IMR-90 (cell line): ENCODE measurements at regions not wholly inside any gene's neighbourhood (a gene's known extent, or its start where the extent isn't known, plus 50 kb on each side); places are given as distances from the start of the nearest gene placed in this dataset.

Source experiments
- ATAC-seq: fragments of 200-7000 bp; cut with Tn5 transposase; 2 replicates; pipeline ENCODE4 v1.9.1; 2020; ENCODE audit warnings: low read depth, mild to moderate bottlenecking, moderate library complexity
- BruUV-seq: library from RNA; stranded (reverse); fragments of 400-500 nt; replicated peaks from 2 replicates; lab custom pipeline; 2021; lab: Mats Ljungman, UMichigan
- CTCF ChIA-PET: fragments of 300-600 bp; formaldehyde crosslinking; extraction: SDS; loops from one replicate; lab custom pipeline; 2021; ENCODE audit warnings: antibody characterized with exemption; lab: Yijun Ruan, JAX
- POLR2A ChIA-PET: fragments of 300-600 bp; sonication (Branson Sonifier 250); formaldehyde crosslinking; loops from one replicate; lab custom pipeline; 2022; ENCODE audit warnings: antibody characterized with exemption; ENCODE audit not compliant: unreplicated experiment; lab: Charles Lee
- DNase-seq: peaks from one replicate; pipeline ENCODE4 v3.0.0; 2013
- H2AFZ ChIP-seq: replicated peaks from 2 replicates; pipeline ENCODE3; 2013; ENCODE audit warnings: low read length, mild to moderate bottlenecking; ENCODE audit not compliant: poor library complexity
- H2AK5ac ChIP-seq: 2 replicates; pipeline ENCODE4 v1.6.1; 2013; ENCODE audit warnings: low read depth, low read length, inconsistent platforms
- H2AK9ac ChIP-seq: replicated peaks from 2 replicates; pipeline ENCODE3; 2013; ENCODE audit warnings: mild to moderate bottlenecking, low read depth, low read length, moderate library complexity; ENCODE audit not compliant: poor library complexity
- H2BK120ac ChIP-seq: 2 replicates; pipeline ENCODE4 v1.6.1; 2013; ENCODE audit warnings: low read depth, low read length, inconsistent platforms
- H2BK15ac ChIP-seq: 3 replicates; pipeline ENCODE4 v1.6.1; 2013; ENCODE audit warnings: low read depth, low read length, inconsistent platforms
- H2BK20ac ChIP-seq: 2 replicates; pipeline ENCODE4 v1.6.1; 2013; ENCODE audit warnings: low read depth, mild to moderate bottlenecking, inconsistent platforms, low read length, moderate library complexity
- H2BK5ac ChIP-seq: 2 replicates; pipeline ENCODE4 v1.6.1; 2013; ENCODE audit warnings: mild to moderate bottlenecking, low read depth, low read length, inconsistent platforms; ENCODE audit not compliant: poor library complexity, severe bottlenecking
- H3K14ac ChIP-seq: replicated peaks from 2 replicates; pipeline ENCODE4 v1.6.1; 2013; ENCODE audit warnings: low read depth, low read length, inconsistent platforms
- H3K18ac ChIP-seq: 2 replicates; pipeline ENCODE4 v1.6.1; 2013; ENCODE audit warnings: low read depth, low read length, control low read depth
- H3K23ac ChIP-seq: 2 replicates; pipeline ENCODE4 v1.6.1; 2013; ENCODE audit warnings: low read depth, low read length, inconsistent platforms
- H3K27ac ChIP-seq: 2 replicates; pipeline ENCODE4 v1.5.1; 2013; ENCODE audit warnings: mild to moderate bottlenecking, control low read depth, low read length; ENCODE audit not compliant: insufficient read depth
- H3K27me3 ChIP-seq: 2 replicates; pipeline ENCODE4 v1.6.1; 2013; ENCODE audit warnings: low read length; ENCODE audit not compliant: control insufficient read depth, insufficient read depth
- H3K36me3 ChIP-seq: 2 replicates; pipeline ENCODE4 v1.6.1; 2013; ENCODE audit warnings: low read length, mixed read lengths; ENCODE audit not compliant: control insufficient read depth, insufficient read depth
- H3K4ac ChIP-seq: 2 replicates; pipeline ENCODE4 v1.6.1; 2013; ENCODE audit warnings: low read depth, low read length, inconsistent platforms
- H3K4me1 ChIP-seq: 2 replicates; pipeline ENCODE4 v1.6.1; 2013; ENCODE audit warnings: low read length, mixed read lengths; ENCODE audit not compliant: control insufficient read depth, insufficient read depth
- H3K4me2 ChIP-seq: 2 replicates; pipeline ENCODE4 v1.6.1; 2013; ENCODE audit warnings: low read depth, mild to moderate bottlenecking, control low read depth, low read length, moderate library complexity
- H3K4me3 ChIP-seq: 2 replicates; pipeline ENCODE4 v1.5.1; 2013; ENCODE audit warnings: low read depth, mild to moderate bottlenecking, control low read depth, low read length, moderate library complexity; ENCODE audit not compliant: insufficient read depth
- H3K56ac ChIP-seq: 2 replicates; pipeline ENCODE4 v1.6.1; 2013; ENCODE audit warnings: low read length, inconsistent platforms; ENCODE audit not compliant: insufficient read depth; ENCODE audit errors: extremely low read depth
- H3K79me1 ChIP-seq, 2 experiments: 2 replicates each; pipeline ENCODE4 v1.6.1; 2013; ENCODE audit warnings: low read length in 2 of 2, inconsistent platforms in 1 of 2, low read depth in 1 of 2
- H3K9ac ChIP-seq: 2 replicates; pipeline ENCODE4 v1.6.1; 2013; ENCODE audit warnings: low read depth, low read length, control low read depth
- H3K9me1 ChIP-seq: 2 replicates; pipeline ENCODE4 v1.6.1; 2013; ENCODE audit warnings: low read length, inconsistent platforms; ENCODE audit not compliant: insufficient read depth
- H3K9me3 ChIP-seq: 2 replicates; pipeline ENCODE4 v1.6.1; 2013; ENCODE audit warnings: low read length; ENCODE audit not compliant: control insufficient read depth, insufficient read depth
- H4K20me1 ChIP-seq: 2 replicates; pipeline ENCODE4 v1.6.1; 2013; ENCODE audit warnings: low read length, inconsistent platforms; ENCODE audit not compliant: insufficient read depth
- H4K5ac ChIP-seq: 2 replicates; pipeline ENCODE4 v1.6.1; 2013; ENCODE audit warnings: mild to moderate bottlenecking, low read depth, low read length, control low read depth
- H4K8ac ChIP-seq, 2 experiments: 2 replicates each; pipeline ENCODE4 v1.6.1; 2013; ENCODE audit warnings: low read depth in 2 of 2, low read length in 2 of 2, control low read depth in 1 of 2, inconsistent platforms in 1 of 2
- H4K91ac ChIP-seq: 2 replicates; pipeline ENCODE4 v1.6.1; 2013; ENCODE audit warnings: low read depth, low read length, inconsistent platforms; ENCODE audit not compliant: insufficient read depth
- CEBPB ChIP-seq: IDR thresholded peaks from 2 replicates; pipeline ENCODE4 v1.6.1; 2012; ENCODE audit warnings: low read depth, low read length, improper control_type of control experiment
- ELK1 ChIP-seq: fragments of 150-350 bp; IDR thresholded peaks from 2 replicates; pipeline ENCODE4 v1.6.1; 2016; ENCODE audit warnings: low read depth, mild to moderate bottlenecking, low read length, moderate library complexity, borderline replicate concordance
- FOS ChIP-seq: fragments of 150-350 bp; IDR thresholded peaks from 2 replicates; pipeline ENCODE4 v1.6.1; 2016; ENCODE audit warnings: low read depth, low read length
- MAFK ChIP-seq: IDR thresholded peaks from 2 replicates; pipeline ENCODE4 v1.6.1; 2012; ENCODE audit warnings: low read depth, low read length, improper control_type of control experiment
- MXI1 ChIP-seq: IDR thresholded peaks from 2 replicates; pipeline ENCODE4 v1.6.1; 2012; ENCODE audit warnings: low read depth, mild to moderate bottlenecking, low read length, moderate library complexity, borderline replicate concordance
- NFE2L2 ChIP-seq: fragments of 150-350 bp; IDR thresholded peaks from 2 replicates; pipeline ENCODE4 v1.6.1; 2016; ENCODE audit warnings: low read depth, mild to moderate bottlenecking, low read length
- POLR2A ChIP-seq: IDR thresholded peaks from 2 replicates; pipeline ENCODE4 v1.6.1; 2012; ENCODE audit warnings: mild to moderate bottlenecking, low read depth, low read length
- RAD21 ChIP-seq: IDR thresholded peaks from 2 replicates; pipeline ENCODE4 v1.6.1; 2012; ENCODE audit warnings: low read length, improper control_type of control experiment
- SMC3 ChIP-seq: fragments of 150-350 bp; IDR thresholded peaks from 2 replicates; pipeline ENCODE4 v1.6.1; 2016; ENCODE audit warnings: low read depth, mild to moderate bottlenecking, antibody characterized with exemption, low read length, moderate library complexity
- WGBS, 2 experiments: methylation state at CpG; one replicate each; pipeline versions ENCODE4 v1.1.5 to v1.1.7; 2013; ENCODE audit warnings: missing lambda C conversion rate in 2 of 2; ENCODE audit not compliant: insufficient read length in 1 of 2; ENCODE audit errors: extremely low coverage in 2 of 2; 5-methylcytosine and 5-hydroxymethylcytosine counted together
- dilution Hi-C: fragments of 300-500 bp; cut with HindIII; formaldehyde crosslinking; loops from one replicate; pipeline ENCODE4 v1.14.3; 2018; ENCODE audit warnings: low sequenced_read_pairs; ENCODE audit not compliant: unreplicated experiment
- in situ Hi-C: fragments of 300-500 bp; cut with MboI; formaldehyde crosslinking; loops from 3 replicates; pipeline ENCODE4 v1.14.3; 2019; ENCODE audit warnings: low sequenced_read_pairs, inconsistent platforms, mixed read lengths
- intact Hi-C: fragments of 100-400 bp; cut with micrococcal nuclease; formaldehyde crosslinking; loops from 2 replicates; pipeline ENCODE4 v1.10.0; 2022

GRCh38 chr3:174480767-174481166 lies 378.4 kb upstream of the NAALADL2 start:
- dilution Hi-C loops = no loop called here
- CTCF ChIA-PET = no interaction called here
- TF ChIP-seq FOS = no peak
- no peak for TF ChIP-seq MXI1
- TF ChIP-seq NFE2L2 = no peak
- TF ChIP-seq ELK1 = no peak
- no peak for TF ChIP-seq MAFK
- TF ChIP-seq RAD21 = no peak
- TF ChIP-seq SMC3 = no peak
- TF ChIP-seq CEBPB = no peak
- no peak for TF ChIP-seq POLR2A

More at GRCh38 chr3:174480767-174481166, 378.4 kb upstream of the NAALADL2 start:
- BruUV-seq = no TSS peak
- Histone ChIP-seq H3K36me3 (no peaks in the 10 kb centered on the region), H3K14ac (no peak overlapping the region), H3K18ac (no peak overlapping the region), H3K9me1 (no peaks in the 10 kb centered on the region), H3K27me3 (no peaks in the 10 kb centered on the region), H2BK15ac (no peak overlapping the region), H2BK5ac (no peak overlapping the region), H4K5ac (no peak overlapping the region), H4K8ac (no peak overlapping the region), H3K4me1 (no peaks in the 10 kb centered on the region), H2AFZ (no peak overlapping the region), H3K9me3 (no peaks in the 10 kb centered on the region), H3K27ac (no peak overlapping the region), H3K23ac (no peak overlapping the region), H3K4me3 (no peak overlapping the region), H2BK120ac (no peak overlapping the region), H3K4ac (no peak overlapping the region), H4K91ac (no peak overlapping the region), H2BK20ac (no peak overlapping the region), H3K79me1 (peaks cover 5 to 10% of the 10 kb centered on the region in 2 experiments; a peak in 2 of 4 replicates), H3K4me2 (no peak overlapping the region), H4K20me1 (no peaks in the 10 kb centered on the region), H3K56ac (no peak overlapping the region), H2AK9ac (no peak overlapping the region), H2AK5ac (no peak overlapping the region), H3K9ac (no peak overlapping the region)
- intact Hi-C loops = no loop called here
- no peak for DNase-seq
- WGBS, 2 experiments = no CpG with 5 or more reads among the region's 2 CpGs
- in situ Hi-C loops = no loop called here
- ATAC-seq = no peak
- POLR2A ChIA-PET = no interaction called here
